ENCODE measurements at regions not wholly inside any gene's neighbourhood (a gene's known extent, or its start where the extent isn't known, plus 50 kb on each side); places are given as distances from the start of the nearest gene placed in this dataset.

DNA sequence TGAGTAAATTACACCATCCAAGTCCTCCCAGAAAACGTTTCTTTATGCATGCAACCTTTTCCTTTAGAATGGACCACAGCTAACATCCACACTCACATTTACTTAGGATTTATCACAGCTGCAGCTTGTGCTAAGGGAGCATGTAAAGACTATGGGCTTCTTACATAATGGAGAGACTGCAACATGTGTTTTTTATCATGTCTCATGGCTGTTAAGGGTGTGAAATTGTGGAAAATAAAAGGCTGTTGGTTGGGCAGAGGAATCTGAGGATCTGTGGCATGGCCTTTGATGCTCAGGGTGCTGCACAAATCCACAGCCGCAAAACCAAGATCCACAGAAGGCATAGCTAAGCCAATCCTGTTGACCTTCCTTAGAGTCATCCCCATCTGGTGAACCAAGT lies 112.0 kb upstream of the MTNR1B start:
- Histone ChIP-seq H3K27ac (no peak overlapping the region), H3K4me1 (ENCODE audit: control insufficient read depth in 1 of 2, low read depth in 2 of 2) (peaks cover 6 to 46% of the 10 kb centered on the region in 2 donors), H3K36me3 (no peaks in the 10 kb centered on the region), H3K27me3 (replicated peaks; ENCODE audit: insufficient read depth) (no peaks in the 10 kb centered on the region), H3K9me3 (no peaks in the 10 kb centered on the region), H3K4me3 (no peak overlapping the region)
- TF ChIP-seq CTCF (IDR thresholded peaks at IDR 0.05): no peak
- DNase-seq (ENCODE audit: low spot score) (no peak), ATAC-seq (ENCODE audit: insufficient number of reproducible peaks, low FRiP score, low read depth) (no peak)

DNA sequence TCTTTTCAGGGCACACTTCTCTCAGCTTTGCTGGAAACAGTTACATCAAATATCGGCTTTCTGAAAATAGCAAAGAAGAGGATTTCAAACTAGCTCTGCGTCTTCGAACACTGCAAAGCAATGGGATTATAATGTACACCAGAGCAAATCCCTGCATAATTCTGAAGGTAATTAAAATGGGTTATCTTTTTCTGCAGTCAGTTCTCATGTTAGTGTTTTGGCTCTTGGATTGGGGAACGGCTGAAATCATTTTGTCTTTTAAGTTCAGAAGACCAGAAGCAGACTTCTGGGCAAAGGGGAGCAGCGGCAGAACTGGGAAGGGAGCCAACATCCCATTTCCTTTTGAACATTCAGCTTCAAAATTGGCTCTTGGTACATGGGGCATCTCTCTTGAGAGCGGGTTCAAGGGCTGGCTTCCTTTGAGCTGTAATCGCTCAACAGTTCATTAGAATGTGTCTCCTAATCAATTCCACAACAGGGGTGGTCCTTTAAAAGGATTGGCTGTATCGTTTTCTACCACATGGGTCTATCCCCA lies 110.2 kb upstream of the MTNR1B start:
- H3K4me1 ChIP-seq (ENCODE audit: control insufficient read depth in 1 of 2, low read depth in 2 of 2): peaks cover 6 to 42% of the 10 kb centered on the region in 2 donors
- no peak overlapping the region for H3K4me3 ChIP-seq
- DNase-seq (ENCODE audit: low spot score) (no peak), ATAC-seq (ENCODE audit: insufficient number of reproducible peaks, low FRiP score, low read depth) (no peak)
- TF ChIP-seq CTCF (IDR thresholded peaks at IDR 0.05): no peak
- no peak overlapping the region for H3K27ac ChIP-seq
- H3K9me3 ChIP-seq: no peaks in the 10 kb centered on the region
- H3K27me3 ChIP-seq (replicated peaks; ENCODE audit: insufficient read depth): no peaks in the 10 kb centered on the region
- H3K36me3 ChIP-seq: no peaks in the 10 kb centered on the region

GRCh38 chr11:92861634-92862033 lies 107.8 kb upstream of the MTNR1B start:
- ATAC-seq (ENCODE audit: insufficient number of reproducible peaks, low FRiP score, low read depth) (no peak), DNase-seq (ENCODE audit: low spot score) (no peak)
- H3K4me1 ChIP-seq (ENCODE audit: control insufficient read depth in 1 of 2, low read depth in 2 of 2): peaks cover 6 to 53% of the 10 kb centered on the region in 2 donors
- H3K36me3 ChIP-seq: no peaks in the 10 kb centered on the region
- no peaks in the 10 kb centered on the region for H3K9me3 ChIP-seq
- H3K27me3 ChIP-seq (replicated peaks; ENCODE audit: insufficient read depth): no peaks in the 10 kb centered on the region
- peak overlapping the region; percentile 20 to 40 for H3K27ac ChIP-seq
- no peak for TF ChIP-seq CTCF (IDR thresholded peaks at IDR 0.05)
- H3K4me3 ChIP-seq: no peak overlapping the region

GRCh38 chr11:92865352-92865751 lies 104.1 kb upstream of the MTNR1B start:
- Histone ChIP-seq H3K27ac (peak overlapping the region in 1 of 2 donors; percentile 39), H3K27me3 (replicated peaks; ENCODE audit: insufficient read depth) (no peaks in the 10 kb centered on the region), H3K36me3 (no peaks in the 10 kb centered on the region), H3K4me1 (ENCODE audit: control insufficient read depth in 1 of 2, low read depth in 2 of 2) (peaks cover 4 to 38% of the 10 kb centered on the region in 2 donors), H3K9me3 (no peaks in the 10 kb centered on the region), H3K4me3 (no peak overlapping the region)
- no peak for ATAC-seq (ENCODE audit: insufficient number of reproducible peaks, low FRiP score, low read depth)
- no peak for DNase-seq (ENCODE audit: low spot score)
- TF ChIP-seq CTCF (IDR thresholded peaks at IDR 0.05): no peak

GRCh38 chr11:92866679-92867282 lies 102.7 kb upstream of the MTNR1B start:
- Histone ChIP-seq H3K27me3 (replicated peaks; ENCODE audit: insufficient read depth) (no peaks in the 10 kb centered on the region), H3K9me3 (no peaks in the 10 kb centered on the region), H3K4me3 (no peak overlapping the region), H3K36me3 (no peaks in the 10 kb centered on the region), H3K27ac (no peak overlapping the region), H3K4me1 (ENCODE audit: control insufficient read depth in 1 of 2, low read depth in 2 of 2) (peaks cover 0 to 24% of the 10 kb centered on the region in 2 donors)
- DNase-seq (ENCODE audit: low spot score): no peak
- no peak for ATAC-seq (ENCODE audit: insufficient number of reproducible peaks, low FRiP score, low read depth)
- TF ChIP-seq CTCF (IDR thresholded peaks at IDR 0.05): no peak

Data from thoracic aorta (tissue), 2 donors.